CD4-positive, alpha-beta T cell treated with Interleukin-17A for 4 hours (primary cell): ENCODE measurements at regions not wholly inside any gene's neighbourhood (a gene's known extent, or its start where the extent isn't known, plus 50 kb on each side); places are given as distances from the start of the nearest gene placed in this dataset.
"Not testable (repeated sequence)": the region's sequence is repeated elsewhere in the genome, so short reads cannot be mapped to it uniquely, and the experiment has no call there.

Experiments used
- DNase-seq: peaks from one replicate; pipeline ENCODE4 v3.0.0-alpha.2; 2020; ENCODE audit warnings: mixed read lengths

GRCh38 chr17:77607606-77608005, 350.9 kb upstream of the TNRC6C start:
- no peak for DNase-seq

- DNase-seq = no peak
These were observed 350.1 kb upstream of the TNRC6C start for GRCh38 chr17:77608431-77608830.

GRCh38 chr17:77609553-77610517, 348.7 kb upstream of the TNRC6C start:
- peak; percentile 74 for DNase-seq

- no peak for DNase-seq
These were observed 348.0 kb upstream of the TNRC6C start for GRCh38 chr17:77610518-77610893.

GRCh38 chr17:77610972-77611521, 347.5 kb upstream of the TNRC6C start:
- DNase-seq = peak; percentile 12

- DNase-seq = no peak
These were observed 346.6 kb upstream of the TNRC6C start for GRCh38 chr17:77611791-77612502.

- no peak for DNase-seq
These were observed 345.3 kb upstream of the TNRC6C start for GRCh38 chr17:77613218-77613617.

- DNase-seq = no peak
These were observed 344.9 kb upstream of the TNRC6C start for GRCh38 chr17:77613627-77614026.

- no peak for DNase-seq
These were observed 342.7 kb upstream of the TNRC6C start for GRCh38 chr17:77615703-77616253.

- no peak for DNase-seq
These were observed 342.2 kb upstream of the TNRC6C start for GRCh38 chr17:77616254-77616731.

GRCh38 chr17:77617516-77617915, 341.0 kb upstream of the TNRC6C start:
- no peak for DNase-seq

- DNase-seq = peak; percentile 6
These were observed 340.3 kb upstream of the TNRC6C start for GRCh38 chr17:77618173-77618572.

GRCh38 chr17:77618731-77619130, 339.8 kb upstream of the TNRC6C start:
- no peak for DNase-seq

GRCh38 chr17:77619326-77619725, 339.2 kb upstream of the TNRC6C start:
- DNase-seq = no peak

- DNase-seq = no peak
These were observed 338.7 kb upstream of the TNRC6C start for GRCh38 chr17:77619851-77620250.

GRCh38 chr17:77620282-77620681, 338.2 kb upstream of the TNRC6C start:
- DNase-seq = no peak

GRCh38 chr17:77622084-77622483, 336.4 kb upstream of the TNRC6C start:
- DNase-seq = not testable (repeated sequence)

- DNase-seq = no peak
These were observed 335.9 kb upstream of the TNRC6C start for GRCh38 chr17:77622647-77623046.

GRCh38 chr17:77623321-77623720, 335.2 kb upstream of the TNRC6C start:
- not testable (repeated sequence) for DNase-seq

- DNase-seq = no peak
These were observed 330.5 kb upstream of the TNRC6C start for GRCh38 chr17:77628035-77628434.

- not testable (repeated sequence) for DNase-seq
These were observed 329.2 kb upstream of the TNRC6C start for GRCh38 chr17:77629284-77629683.

- DNase-seq = no peak
These were observed 327.2 kb upstream of the TNRC6C start for GRCh38 chr17:77631307-77631706.

GRCh38 chr17:77632619-77633018, 325.9 kb upstream of the TNRC6C start:
- no peak for DNase-seq
